Endothelial cell of umbilical vein (primary cell): ENCODE measurements at regions not wholly inside any gene's neighbourhood (a gene's known extent, or its start where the extent isn't known, plus 50 kb on each side); places are given as distances from the start of the nearest gene placed in this dataset.

Source experiments
- EZH2 ChIP-seq: IDR thresholded peaks from 2 replicates; pipeline ENCODE4 v1.6.1; 2012; ENCODE audit warnings: borderline replicate concordance, low read depth, mild to moderate bottlenecking, moderate library complexity, low read length, inconsistent platforms; ENCODE audit not compliant: severe bottlenecking
- MYC ChIP-seq: IDR thresholded peaks from one replicate; pipeline ENCODE4 v1.6.1; 2011; ENCODE audit warnings: mild to moderate bottlenecking, low read depth, low read length
- POLR2A ChIP-seq: IDR thresholded peaks from 2 replicates; pipeline ENCODE4 v1.6.1; 2012; ENCODE audit warnings: low read depth, mild to moderate bottlenecking, control low read depth, low read length
- TF ChIP-seq, protein P1 (sequence below), 2 donors: IDR thresholded peaks; 1 replicate in 1 of 2; 2 replicates in 1 of 2; pipeline ENCODE4 v1.5.1; 2011; ENCODE audit warnings: low read length in 2 of 2, mild to moderate bottlenecking in 2 of 2, moderate library complexity in 2 of 2, control low read depth in 1 of 2, inconsistent platforms in 1 of 2, low read depth in 1 of 2; ENCODE audit not compliant: insufficient read depth in 1 of 2; ENCODE audit errors: extremely low read depth in 1 of 2
- TF ChIP-seq, protein P2 (sequence below): IDR thresholded peaks from 2 replicates; pipeline ENCODE4 v1.6.1; 2011; ENCODE audit not compliant: insufficient read depth, insufficient read length

DNA sequence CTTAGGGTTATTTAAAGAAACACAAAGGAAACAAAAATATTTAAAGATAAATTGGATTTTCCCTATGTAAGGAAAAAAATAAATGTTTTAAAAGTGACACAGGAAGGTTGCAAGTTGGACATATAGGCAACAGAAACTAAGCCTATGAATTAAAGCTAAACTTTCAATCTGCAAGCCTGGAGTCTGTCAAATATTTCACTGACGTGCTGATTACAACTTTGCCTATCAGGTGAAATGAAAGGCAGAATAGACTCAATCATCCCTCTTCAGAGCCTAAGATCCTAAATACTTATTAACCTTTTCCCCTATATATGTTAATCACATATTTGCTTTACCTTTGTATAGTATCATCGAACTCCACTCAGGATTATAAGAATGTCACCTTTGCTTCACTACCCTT is 1068.0 kb upstream of the ALCAM start:
- TF ChIP-seq POLR2A, result no peak
- TF ChIP-seq, protein P1, sequence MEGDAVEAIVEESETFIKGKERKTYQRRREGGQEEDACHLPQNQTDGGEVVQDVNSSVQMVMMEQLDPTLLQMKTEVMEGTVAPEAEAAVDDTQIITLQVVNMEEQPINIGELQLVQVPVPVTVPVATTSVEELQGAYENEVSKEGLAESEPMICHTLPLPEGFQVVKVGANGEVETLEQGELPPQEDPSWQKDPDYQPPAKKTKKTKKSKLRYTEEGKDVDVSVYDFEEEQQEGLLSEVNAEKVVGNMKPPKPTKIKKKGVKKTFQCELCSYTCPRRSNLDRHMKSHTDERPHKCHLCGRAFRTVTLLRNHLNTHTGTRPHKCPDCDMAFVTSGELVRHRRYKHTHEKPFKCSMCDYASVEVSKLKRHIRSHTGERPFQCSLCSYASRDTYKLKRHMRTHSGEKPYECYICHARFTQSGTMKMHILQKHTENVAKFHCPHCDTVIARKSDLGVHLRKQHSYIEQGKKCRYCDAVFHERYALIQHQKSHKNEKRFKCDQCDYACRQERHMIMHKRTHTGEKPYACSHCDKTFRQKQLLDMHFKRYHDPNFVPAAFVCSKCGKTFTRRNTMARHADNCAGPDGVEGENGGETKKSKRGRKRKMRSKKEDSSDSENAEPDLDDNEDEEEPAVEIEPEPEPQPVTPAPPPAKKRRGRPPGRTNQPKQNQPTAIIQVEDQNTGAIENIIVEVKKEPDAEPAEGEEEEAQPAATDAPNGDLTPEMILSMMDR (IDR thresholded peaks at IDR 0.05; ENCODE audit: extremely low read depth in 1 of 2, insufficient read depth in 1 of 2, low read depth in 1 of 2, low read length in 2 of 2), result no peak
- TF ChIP-seq EZH2, result no peak
- no peak for TF ChIP-seq MYC
- TF ChIP-seq, protein P2, sequence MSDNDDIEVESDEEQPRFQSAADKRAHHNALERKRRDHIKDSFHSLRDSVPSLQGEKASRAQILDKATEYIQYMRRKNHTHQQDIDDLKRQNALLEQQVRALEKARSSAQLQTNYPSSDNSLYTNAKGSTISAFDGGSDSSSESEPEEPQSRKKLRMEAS, result no peak
